ENCODE measurements at regions not wholly inside any gene's neighbourhood (a gene's known extent, or its start where the extent isn't known, plus 50 kb on each side); places are given as distances from the start of the nearest gene placed in this dataset.

GRCh38 chr11:37612146-37612545 lies 1014.1 kb upstream of the RAG2 start:
- Mint-ChIP-seq H3K9me3 (no peaks in the 10 kb centered on the region), H3K4me1 (no peaks in the 10 kb centered on the region), H3K27ac (no peak overlapping the region), H3K4me3 (no peak overlapping the region), H3K27me3 (no peaks in the 10 kb centered on the region), H3K36me3 (no peaks in the 10 kb centered on the region)

DNA sequence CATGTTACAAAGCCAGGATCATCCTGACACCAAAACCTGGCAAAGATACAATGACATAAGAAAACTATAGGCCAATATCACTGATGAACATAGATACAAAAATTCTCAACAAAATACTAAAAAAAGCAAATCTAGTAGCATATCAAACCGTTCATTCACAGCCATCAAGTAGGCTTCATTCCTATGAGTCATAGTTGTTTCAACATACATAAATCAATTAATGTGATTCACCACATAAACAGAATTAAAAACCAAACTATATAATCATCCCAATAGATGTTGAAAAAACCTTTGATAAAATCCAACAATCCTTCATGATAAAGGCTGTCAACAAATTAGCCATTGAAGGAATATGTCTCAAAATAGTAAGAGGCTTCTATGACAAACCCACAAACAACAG lies 1007.2 kb upstream of the RAG2 start:
- Mint-ChIP-seq H3K36me3 (no peaks in the 10 kb centered on the region), H3K27me3 (no peaks in the 10 kb centered on the region), H3K4me3 (no peak overlapping the region), H3K4me1 (no peaks in the 10 kb centered on the region), H3K9me3 (peaks cover 24% of the 10 kb centered on the region), H3K27ac (no peak overlapping the region)

GRCh38 chr11:37598381-37598780 lies 1000.3 kb upstream of the RAG2 start:
- H3K27ac Mint-ChIP-seq = no peak overlapping the region
- no peak overlapping the region for H3K4me3 Mint-ChIP-seq
- H3K9me3 Mint-ChIP-seq = peaks cover 11% of the 10 kb centered on the region
- no peaks in the 10 kb centered on the region for H3K27me3 Mint-ChIP-seq
- H3K36me3 Mint-ChIP-seq = no peaks in the 10 kb centered on the region
- H3K4me1 Mint-ChIP-seq = no peaks in the 10 kb centered on the region

DNA sequence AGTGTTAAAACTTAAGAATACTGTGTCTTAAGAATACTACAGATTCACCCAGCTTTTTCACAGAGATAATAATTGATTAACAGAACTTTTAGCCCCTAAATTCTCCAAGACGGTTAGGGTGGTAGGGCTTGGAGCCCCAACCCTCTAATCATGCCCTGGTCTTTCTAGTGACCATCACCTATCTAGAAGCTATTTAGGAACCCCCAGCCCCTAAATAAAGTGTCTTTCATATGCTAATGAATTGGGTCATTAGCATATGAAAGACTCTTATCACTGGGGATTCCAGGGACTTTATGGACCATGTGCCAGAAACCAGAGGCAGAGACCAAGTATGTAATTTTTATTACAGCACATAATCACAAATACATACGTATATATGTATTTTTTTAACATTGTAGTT lies 999.7 kb upstream of the RAG2 start:
- Mint-ChIP-seq H3K27me3 (no peaks in the 10 kb centered on the region), H3K4me3 (no peak overlapping the region), H3K4me1 (no peaks in the 10 kb centered on the region), H3K36me3 (no peaks in the 10 kb centered on the region), H3K9me3 (peaks cover 8% of the 10 kb centered on the region), H3K27ac (no peak overlapping the region)

DNA sequence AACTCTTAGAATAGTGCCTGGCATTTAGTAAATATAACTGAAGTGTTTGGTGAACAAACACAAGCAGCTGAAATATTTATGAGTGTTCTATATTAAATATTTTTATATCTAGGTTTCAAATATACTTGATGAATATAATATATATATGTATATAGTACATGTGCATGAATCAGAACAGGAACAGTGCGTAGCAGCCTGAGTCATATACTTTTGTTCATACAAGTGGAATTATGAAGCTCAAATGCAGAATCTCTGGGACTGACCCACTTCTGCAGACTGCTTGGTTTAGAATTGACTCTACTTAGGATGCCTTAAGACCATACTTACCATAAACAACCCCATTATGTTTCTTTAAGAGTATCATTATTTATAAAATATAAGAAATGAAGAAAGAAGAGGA lies 997.8 kb upstream of the RAG2 start:
- H3K36me3 Mint-ChIP-seq = no peaks in the 10 kb centered on the region
- no peak overlapping the region for H3K4me3 Mint-ChIP-seq
- H3K4me1 Mint-ChIP-seq = no peaks in the 10 kb centered on the region
- H3K9me3 Mint-ChIP-seq = no peaks in the 10 kb centered on the region
- no peaks in the 10 kb centered on the region for H3K27me3 Mint-ChIP-seq
- no peak overlapping the region for H3K27ac Mint-ChIP-seq

- no peak overlapping the region for H3K27ac Mint-ChIP-seq
- peaks cover 7% of the 10 kb centered on the region for H3K9me3 Mint-ChIP-seq
- H3K36me3 Mint-ChIP-seq = no peaks in the 10 kb centered on the region
- no peaks in the 10 kb centered on the region for H3K27me3 Mint-ChIP-seq
- H3K4me1 Mint-ChIP-seq = no peaks in the 10 kb centered on the region
- no peak overlapping the region for H3K4me3 Mint-ChIP-seq
These were observed 976.3 kb upstream of the RAG2 start for GRCh38 chr11:37574361-37574760.

DNA sequence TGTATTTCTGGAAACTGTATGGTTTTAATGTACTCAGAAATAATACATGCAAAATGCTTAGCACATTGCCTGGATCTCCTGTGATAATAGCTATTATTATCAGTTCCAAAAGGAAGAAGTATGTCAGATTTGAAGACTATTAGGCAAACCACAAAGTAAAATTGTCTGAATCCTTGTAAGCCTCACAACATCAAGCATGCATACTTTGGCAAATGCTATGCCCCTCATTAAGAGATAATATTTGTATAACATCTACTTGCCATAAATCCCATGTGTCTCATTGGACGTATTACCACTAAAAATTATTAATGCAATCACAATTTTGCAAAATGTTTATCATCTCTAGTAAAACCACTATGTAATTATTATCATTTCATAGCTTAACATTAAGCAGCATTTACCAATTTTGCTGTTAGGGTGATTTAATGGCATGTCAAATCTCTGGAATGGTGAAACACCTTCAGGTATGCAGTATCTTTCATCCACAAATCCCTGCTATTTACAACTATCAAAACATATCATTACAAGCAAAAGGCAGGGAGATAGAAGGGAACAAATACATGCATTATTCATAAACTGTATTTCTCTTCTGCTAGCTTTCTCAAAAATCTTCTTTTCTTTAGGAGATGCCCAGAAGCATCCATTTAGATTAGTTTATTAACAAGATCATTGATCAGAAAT lies 974.6 kb upstream of the RAG2 start:
- Mint-ChIP-seq H3K4me3 (no peak overlapping the region), H3K36me3 (no peaks in the 10 kb centered on the region), H3K27ac (no peak overlapping the region), H3K27me3 (no peaks in the 10 kb centered on the region), H3K4me1 (no peaks in the 10 kb centered on the region), H3K9me3 (peaks cover 7% of the 10 kb centered on the region)

- H3K4me1 Mint-ChIP-seq = no peaks in the 10 kb centered on the region
- no peaks in the 10 kb centered on the region for H3K36me3 Mint-ChIP-seq
- no peaks in the 10 kb centered on the region for H3K27me3 Mint-ChIP-seq
- no peak overlapping the region for H3K27ac Mint-ChIP-seq
- H3K4me3 Mint-ChIP-seq = no peak overlapping the region
- peaks cover 7% of the 10 kb centered on the region for H3K9me3 Mint-ChIP-seq
These were observed 973.2 kb upstream of the RAG2 start for GRCh38 chr11:37571246-37571645.

- H3K27me3 Mint-ChIP-seq = no peaks in the 10 kb centered on the region
- peaks cover 6% of the 10 kb centered on the region for H3K9me3 Mint-ChIP-seq
- H3K36me3 Mint-ChIP-seq = no peaks in the 10 kb centered on the region
- H3K4me3 Mint-ChIP-seq = no peak overlapping the region
- H3K4me1 Mint-ChIP-seq = no peaks in the 10 kb centered on the region
- no peak overlapping the region for H3K27ac Mint-ChIP-seq
These were observed 963.0 kb upstream of the RAG2 start for GRCh38 chr11:37560991-37561390.

GRCh38 chr11:37560346-37560745 lies 962.3 kb upstream of the RAG2 start:
- H3K36me3 Mint-ChIP-seq = no peaks in the 10 kb centered on the region
- no peak overlapping the region for H3K4me3 Mint-ChIP-seq
- no peaks in the 10 kb centered on the region for H3K4me1 Mint-ChIP-seq
- H3K27ac Mint-ChIP-seq = no peak overlapping the region
- H3K27me3 Mint-ChIP-seq = no peaks in the 10 kb centered on the region
- peaks cover 6% of the 10 kb centered on the region for H3K9me3 Mint-ChIP-seq

GRCh38 chr11:37558619-37559210 lies 960.7 kb upstream of the RAG2 start:
- Mint-ChIP-seq H3K4me3 (no peak overlapping the region), H3K27me3 (no peaks in the 10 kb centered on the region)

DNA sequence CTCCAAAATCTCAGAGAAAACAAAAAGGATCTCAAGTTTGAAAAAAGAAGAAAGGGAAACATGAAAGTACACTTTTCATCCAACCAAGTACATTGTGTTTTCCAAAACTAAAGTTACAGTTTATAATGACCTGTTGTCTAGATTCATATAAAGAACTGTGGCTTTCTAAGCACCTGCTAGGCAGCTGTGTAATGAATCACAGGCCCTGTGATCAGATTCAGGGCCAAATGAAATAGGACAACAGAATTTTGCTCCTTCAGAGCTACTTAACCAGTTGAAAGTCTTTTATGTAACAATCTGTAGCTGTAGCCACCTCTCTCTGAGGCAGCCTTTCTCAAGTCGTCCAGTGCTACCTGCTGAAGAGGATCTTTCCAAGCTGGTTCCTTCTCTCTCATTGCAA lies 960.0 kb upstream of the RAG2 start:
- H3K36me3 Mint-ChIP-seq = no peaks in the 10 kb centered on the region
- no peaks in the 10 kb centered on the region for H3K4me1 Mint-ChIP-seq
- no peaks in the 10 kb centered on the region for H3K27me3 Mint-ChIP-seq
- H3K4me3 Mint-ChIP-seq = no peak overlapping the region
- no peak overlapping the region for H3K27ac Mint-ChIP-seq
- no peaks in the 10 kb centered on the region for H3K9me3 Mint-ChIP-seq

More at GRCh38 chr11:37558619-37559210, 960.7 kb upstream of the RAG2 start:
- Mint-ChIP-seq H3K27ac (no peak overlapping the region), H3K36me3 (no peaks in the 10 kb centered on the region), H3K9me3 (no peaks in the 10 kb centered on the region), H3K4me1 (no peaks in the 10 kb centered on the region)

DNA sequence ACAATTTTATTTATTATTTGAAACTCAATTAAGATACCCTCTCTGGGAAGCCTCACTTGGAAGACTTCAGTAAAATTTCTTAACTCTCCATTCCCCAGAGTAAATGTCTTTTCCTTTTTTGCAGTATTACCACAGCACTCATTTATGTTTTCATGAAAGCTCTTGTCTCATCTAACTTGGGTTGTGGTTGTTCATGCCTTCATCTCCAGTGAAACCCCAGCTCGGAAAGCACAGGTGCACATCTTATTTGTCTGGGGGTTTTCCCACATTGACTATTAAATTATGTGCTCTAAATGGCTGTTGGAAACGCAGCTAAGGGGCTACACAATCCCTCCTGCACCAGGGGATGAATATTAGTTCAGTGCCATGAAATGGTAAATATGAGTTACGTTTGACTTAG lies 954.2 kb upstream of the RAG2 start:
- H3K4me3 Mint-ChIP-seq = no peak overlapping the region
- no peaks in the 10 kb centered on the region for H3K27me3 Mint-ChIP-seq
- no peak overlapping the region for H3K27ac Mint-ChIP-seq
- no peaks in the 10 kb centered on the region for H3K4me1 Mint-ChIP-seq
- peaks cover 6% of the 10 kb centered on the region for H3K9me3 Mint-ChIP-seq
- H3K36me3 Mint-ChIP-seq = no peaks in the 10 kb centered on the region

- Mint-ChIP-seq H3K4me3 (no peak overlapping the region), H3K9me3 (peaks cover 7% of the 10 kb centered on the region), H3K36me3 (no peaks in the 10 kb centered on the region), H3K27me3 (no peaks in the 10 kb centered on the region), H3K27ac (no peak overlapping the region), H3K4me1 (no peaks in the 10 kb centered on the region)
These were observed 946.5 kb upstream of the RAG2 start for GRCh38 chr11:37544491-37544890.

DNA sequence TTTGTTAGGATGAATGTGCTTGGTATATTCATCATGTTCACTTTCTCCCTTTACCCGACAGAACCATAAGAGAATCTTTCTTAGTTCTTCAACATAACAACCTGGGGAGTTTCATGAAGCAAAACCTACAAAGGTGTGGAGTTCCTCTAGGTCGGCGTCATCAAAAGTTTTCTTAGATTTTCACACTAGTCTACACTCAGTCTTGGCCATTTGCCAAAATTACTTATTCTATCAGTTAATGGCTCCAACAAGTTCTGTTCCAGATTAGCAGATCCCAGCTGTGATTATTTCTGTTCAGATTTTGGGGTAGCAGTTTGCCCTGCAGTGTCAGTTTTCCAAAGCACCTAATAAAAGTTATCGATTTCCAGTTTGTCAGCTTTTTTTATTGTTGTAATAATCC lies 935.8 kb upstream of the RAG2 start:
- H3K36me3 Mint-ChIP-seq = no peaks in the 10 kb centered on the region
- no peak overlapping the region for H3K4me3 Mint-ChIP-seq
- peaks cover 12% of the 10 kb centered on the region for H3K9me3 Mint-ChIP-seq
- no peaks in the 10 kb centered on the region for H3K4me1 Mint-ChIP-seq
- no peak overlapping the region for H3K27ac Mint-ChIP-seq
- H3K27me3 Mint-ChIP-seq = no peaks in the 10 kb centered on the region

DNA sequence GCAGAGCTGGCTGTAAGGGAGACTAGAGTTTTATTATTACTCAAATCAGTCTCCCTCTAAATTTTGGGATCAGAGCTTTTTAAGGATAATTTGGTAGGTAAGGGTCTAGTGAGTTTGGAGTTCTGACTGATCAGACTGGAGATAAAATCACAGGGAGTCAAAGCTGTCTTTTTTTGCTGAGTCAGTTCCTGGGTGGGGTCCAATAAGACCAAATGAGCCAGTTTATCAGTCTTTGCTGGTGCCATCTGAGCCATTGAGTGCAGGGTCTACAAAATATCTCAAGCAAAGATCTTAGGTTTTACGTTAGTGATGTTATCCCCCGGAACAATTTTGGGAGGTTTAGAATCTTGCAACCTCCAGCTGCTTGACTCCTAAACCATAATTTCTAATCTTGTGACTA lies 935.1 kb upstream of the RAG2 start:
- Mint-ChIP-seq H3K9me3 (peaks cover 12% of the 10 kb centered on the region), H3K4me1 (no peaks in the 10 kb centered on the region)

GRCh38 chr11:37532271-37532670 lies 934.2 kb upstream of the RAG2 start:
- no peak overlapping the region for H3K27ac Mint-ChIP-seq
- H3K4me3 Mint-ChIP-seq = no peak overlapping the region
- H3K9me3 Mint-ChIP-seq = peaks cover 12% of the 10 kb centered on the region
- no peaks in the 10 kb centered on the region for H3K36me3 Mint-ChIP-seq
- H3K4me1 Mint-ChIP-seq = no peaks in the 10 kb centered on the region
- no peaks in the 10 kb centered on the region for H3K27me3 Mint-ChIP-seq

More for the DNA sequence above, 935.1 kb upstream of the RAG2 start:
- H3K4me3 Mint-ChIP-seq = no peak overlapping the region
- no peak overlapping the region for H3K27ac Mint-ChIP-seq
- H3K27me3 Mint-ChIP-seq = no peaks in the 10 kb centered on the region
- no peaks in the 10 kb centered on the region for H3K36me3 Mint-ChIP-seq

Data from activated naive CD4-positive, alpha-beta T cell treated with anti-CD3 and anti-CD28 coated beads, Interleukin-2, amount 50 U/mL, for 24 hours (primary cell).